GM23338 (cell line): ENCODE measurements at regions not wholly inside any gene's neighbourhood (a gene's known extent, or its start where the extent isn't known, plus 50 kb on each side); places are given as distances from the start of the nearest gene placed in this dataset.

Experiments
- ATAC-seq: fragments of 200-7000 bp; cut with Tn5 transposase; 3 replicates; pipeline ENCODE4 v1.9.1; 2020
- DNase-seq: peaks from one replicate; pipeline ENCODE4 v3.0.0-alpha.2; 2015; ENCODE audit warnings: low spot score
- H2AFZ ChIP-seq: fragments of 200-600 bp; sonication (generic); 2 replicates; pipeline ENCODE4 v1.8.0; 2016; ENCODE audit warnings: antibody characterized with exemption, mild to moderate bottlenecking, moderate library complexity
- H3F3A ChIP-seq: fragments of 200-600 bp; sonication (generic); replicated peaks from 2 replicates; pipeline ENCODE4 v1.8.0; 2017; ENCODE audit warnings: antibody characterized with exemption, mixed run types, low read depth
- H3K27ac ChIP-seq: fragments of 200-600 bp; sonication (generic); 2 replicates; pipeline ENCODE4 v1.6.1; 2016; ENCODE audit warnings: low read depth
- H3K27me3 ChIP-seq: fragments of 200-600 bp; sonication (generic); 2 replicates; pipeline ENCODE4 v1.8.0; 2016; ENCODE audit warnings: mild to moderate bottlenecking, mixed run types, moderate library complexity; ENCODE audit not compliant: insufficient read depth
- H3K36me3 ChIP-seq: fragments of 200-600 bp; sonication (generic); 2 replicates; pipeline ENCODE4 v1.8.0; 2016; ENCODE audit warnings: mild to moderate bottlenecking; ENCODE audit not compliant: insufficient read depth
- H3K4me1 ChIP-seq: fragments of 200-600 bp; sonication (generic); 2 replicates; pipeline ENCODE4 v1.8.0; 2016; ENCODE audit warnings: mild to moderate bottlenecking, moderate library complexity; ENCODE audit not compliant: insufficient read depth
- H3K4me2 ChIP-seq: fragments of 200-600 bp; sonication (generic); 2 replicates; pipeline ENCODE4 v1.7.1; 2017; ENCODE audit warnings: mixed run types
- H3K4me3 ChIP-seq: fragments of 200-600 bp; sonication (generic); 2 replicates; pipeline ENCODE4 v1.6.1; 2016; ENCODE audit warnings: mixed run types
- H3K79me2 ChIP-seq: fragments of 200-600 bp; sonication (generic); replicated peaks from 2 replicates; pipeline ENCODE4 v1.8.0; 2017; ENCODE audit warnings: mild to moderate bottlenecking; ENCODE audit not compliant: insufficient read depth
- H3K9me2 ChIP-seq: fragments of 200-600 bp; sonication (generic); 2 replicates; pipeline ENCODE4 v1.8.0; 2017; ENCODE audit not compliant: insufficient read depth
- H4K20me1 ChIP-seq: fragments of 200-600 bp; sonication (generic); replicated peaks from 2 replicates; pipeline ENCODE4 v1.8.0; 2017; ENCODE audit warnings: mild to moderate bottlenecking; ENCODE audit not compliant: insufficient read depth
- H3K27ac Mint-ChIP-seq: 2 replicates; pipeline ENCODE4 v1.8.0; 2020; ENCODE audit warnings: inconsistent platforms, mild to moderate bottlenecking, moderate library complexity, mixed read lengths
- H3K27me3 Mint-ChIP-seq: 3 replicates; pipeline ENCODE4 v1.8.0; 2022; ENCODE audit warnings: low read depth, mild to moderate bottlenecking, moderate library complexity, mixed read lengths, inconsistent platforms; ENCODE audit not compliant: insufficient read depth, poor library complexity
- H3K36me3 Mint-ChIP-seq: 3 replicates; pipeline ENCODE4 v1.8.0; 2021; ENCODE audit warnings: low read depth, mild to moderate bottlenecking, inconsistent platforms, moderate library complexity, mixed read lengths
- H3K4me1 Mint-ChIP-seq: 3 replicates; pipeline ENCODE4 v1.8.0; 2020; ENCODE audit warnings: mild to moderate bottlenecking, inconsistent platforms, mixed read lengths
- H3K4me3 Mint-ChIP-seq: 3 replicates; pipeline ENCODE4 v1.8.0; 2021; ENCODE audit warnings: moderate library complexity, mild to moderate bottlenecking, inconsistent platforms, mixed read lengths
- H3K9me3 Mint-ChIP-seq: 3 replicates; pipeline ENCODE4 v1.8.0; 2020; ENCODE audit warnings: moderate library complexity, mild to moderate bottlenecking, inconsistent platforms, mixed read lengths
- CREB1 ChIP-seq: fragments of 250-450 bp; sonication (Bioruptor Pico); IDR thresholded peaks from 2 replicates; pipeline ENCODE4 v1.5.0; 2020; ENCODE audit warnings: low read depth, mild to moderate bottlenecking, moderate library complexity
- EZH2 ChIP-seq: fragments of 200-600 bp; sonication (generic); IDR thresholded peaks from one replicate; pipeline ENCODE4 v1.8.0; 2017; ENCODE audit warnings: antibody characterized with exemption, mild to moderate bottlenecking, low read depth; ENCODE audit not compliant: unreplicated experiment
- EZH2phosphoT487 ChIP-seq: fragments of 200-600 bp; sonication (generic); IDR thresholded peaks from one replicate; pipeline ENCODE4 v1.8.1; 2018; ENCODE audit warnings: antibody characterized with exemption; ENCODE audit not compliant: unreplicated experiment
- JUNB ChIP-seq: IDR thresholded peaks from one replicate; pipeline ENCODE4 v1.6.1; 2016; ENCODE audit warnings: antibody characterized with exemption; ENCODE audit not compliant: unreplicated experiment
- NANOG ChIP-seq: IDR thresholded peaks from 2 replicates; pipeline ENCODE4 v1.6.1; 2016; ENCODE audit warnings: antibody characterized with exemption, borderline replicate concordance
- POLR2AphosphoS5 ChIP-seq: IDR thresholded peaks from 2 replicates; pipeline ENCODE4 v1.6.1; 2016; ENCODE audit warnings: antibody characterized with exemption, low read depth
- REST ChIP-seq: IDR thresholded peaks from one replicate; pipeline ENCODE4 v1.6.1; 2018; ENCODE audit warnings: antibody characterized with exemption; ENCODE audit not compliant: unreplicated experiment
- STAT1 ChIP-seq: IDR thresholded peaks from one replicate; pipeline ENCODE4 v1.6.1; 2016; ENCODE audit warnings: antibody characterized with exemption; ENCODE audit not compliant: unreplicated experiment
- ZNF114 ChIP-seq: fragments of 250-450 bp; sonication (Bioruptor Pico); IDR thresholded peaks from 2 replicates; pipeline ENCODE4 v1.5.0; 2020; ENCODE audit warnings: mild to moderate bottlenecking, moderate library complexity
- ZNF331 ChIP-seq: fragments of 250-450 bp; sonication (Bioruptor Pico); IDR thresholded peaks from 2 replicates; pipeline ENCODE4 v1.5.0; 2020; ENCODE audit warnings: low read depth, mild to moderate bottlenecking, moderate library complexity
- TF ChIP-seq, protein P1 (sequence below): fragments of 250-450 bp; sonication (Bioruptor Pico); IDR thresholded peaks from 2 replicates; pipeline ENCODE4 v1.5.0; 2020; ENCODE audit warnings: mild to moderate bottlenecking, moderate library complexity
- TF ChIP-seq, protein P2 (sequence below), 2 experiments: fragments of 200-600 bp in 1 of 2; sonication (generic) in 1 of 2; conservative IDR thresholded peaks; 2 replicates each; pipeline versions ENCODE4 v1.5.1 to v1.6.1; 2016 to 2017; ENCODE audit warnings: antibody characterized with exemption in 2 of 2, low read depth in 2 of 2, mild to moderate bottlenecking in 2 of 2, moderate library complexity in 1 of 2
- TF ChIP-seq, protein P3 (sequence below): IDR thresholded peaks from 2 replicates; pipeline ENCODE4 v1.6.1; 2016; ENCODE audit warnings: antibody characterized with exemption

- Histone ChIP-seq H3K79me2 (no peaks in the 10 kb centered on the region), H3K36me3 (no peaks in the 10 kb centered on the region), H3K9me2 (no peaks in the 10 kb centered on the region), H3K27ac (no peak overlapping the region), H3K4me3 (no peak overlapping the region), H2AFZ (no peak overlapping the region), H3K27me3 (no peaks in the 10 kb centered on the region), H3K4me1 (no peaks in the 10 kb centered on the region), H4K20me1 (no peaks in the 10 kb centered on the region), H3K4me2 (no peak overlapping the region), H3F3A (no peaks in the 10 kb centered on the region)
- peaks cover 4% of the 10 kb centered on the region; the same call in 1 of the 3 replicates for H3K9me3 Mint-ChIP-seq
- H3K36me3 Mint-ChIP-seq, result no peaks in the 10 kb centered on the region
- DNase-seq (no peak), ATAC-seq (no peak)
- H3K27ac Mint-ChIP-seq, result no peak overlapping the region
- no peaks in the 10 kb centered on the region for H3K27me3 Mint-ChIP-seq
- H3K4me1 Mint-ChIP-seq, result no peaks in the 10 kb centered on the region
- H3K4me3 Mint-ChIP-seq, result no peak overlapping the region
- TF ChIP-seq JUNB (no peak), POLR2AphosphoS5 (no peak), ZNF331 (CRISPR knock-in tag) (no peak), EZH2 (no peak), STAT1 (no peak), ZNF114 (CRISPR knock-in tag) (no peak), REST (no peak), EZH2phosphoT487 (no peak), CREB1 (CRISPR knock-in tag) (no peak), NANOG (no peak)
- TF ChIP-seq, protein P1, sequence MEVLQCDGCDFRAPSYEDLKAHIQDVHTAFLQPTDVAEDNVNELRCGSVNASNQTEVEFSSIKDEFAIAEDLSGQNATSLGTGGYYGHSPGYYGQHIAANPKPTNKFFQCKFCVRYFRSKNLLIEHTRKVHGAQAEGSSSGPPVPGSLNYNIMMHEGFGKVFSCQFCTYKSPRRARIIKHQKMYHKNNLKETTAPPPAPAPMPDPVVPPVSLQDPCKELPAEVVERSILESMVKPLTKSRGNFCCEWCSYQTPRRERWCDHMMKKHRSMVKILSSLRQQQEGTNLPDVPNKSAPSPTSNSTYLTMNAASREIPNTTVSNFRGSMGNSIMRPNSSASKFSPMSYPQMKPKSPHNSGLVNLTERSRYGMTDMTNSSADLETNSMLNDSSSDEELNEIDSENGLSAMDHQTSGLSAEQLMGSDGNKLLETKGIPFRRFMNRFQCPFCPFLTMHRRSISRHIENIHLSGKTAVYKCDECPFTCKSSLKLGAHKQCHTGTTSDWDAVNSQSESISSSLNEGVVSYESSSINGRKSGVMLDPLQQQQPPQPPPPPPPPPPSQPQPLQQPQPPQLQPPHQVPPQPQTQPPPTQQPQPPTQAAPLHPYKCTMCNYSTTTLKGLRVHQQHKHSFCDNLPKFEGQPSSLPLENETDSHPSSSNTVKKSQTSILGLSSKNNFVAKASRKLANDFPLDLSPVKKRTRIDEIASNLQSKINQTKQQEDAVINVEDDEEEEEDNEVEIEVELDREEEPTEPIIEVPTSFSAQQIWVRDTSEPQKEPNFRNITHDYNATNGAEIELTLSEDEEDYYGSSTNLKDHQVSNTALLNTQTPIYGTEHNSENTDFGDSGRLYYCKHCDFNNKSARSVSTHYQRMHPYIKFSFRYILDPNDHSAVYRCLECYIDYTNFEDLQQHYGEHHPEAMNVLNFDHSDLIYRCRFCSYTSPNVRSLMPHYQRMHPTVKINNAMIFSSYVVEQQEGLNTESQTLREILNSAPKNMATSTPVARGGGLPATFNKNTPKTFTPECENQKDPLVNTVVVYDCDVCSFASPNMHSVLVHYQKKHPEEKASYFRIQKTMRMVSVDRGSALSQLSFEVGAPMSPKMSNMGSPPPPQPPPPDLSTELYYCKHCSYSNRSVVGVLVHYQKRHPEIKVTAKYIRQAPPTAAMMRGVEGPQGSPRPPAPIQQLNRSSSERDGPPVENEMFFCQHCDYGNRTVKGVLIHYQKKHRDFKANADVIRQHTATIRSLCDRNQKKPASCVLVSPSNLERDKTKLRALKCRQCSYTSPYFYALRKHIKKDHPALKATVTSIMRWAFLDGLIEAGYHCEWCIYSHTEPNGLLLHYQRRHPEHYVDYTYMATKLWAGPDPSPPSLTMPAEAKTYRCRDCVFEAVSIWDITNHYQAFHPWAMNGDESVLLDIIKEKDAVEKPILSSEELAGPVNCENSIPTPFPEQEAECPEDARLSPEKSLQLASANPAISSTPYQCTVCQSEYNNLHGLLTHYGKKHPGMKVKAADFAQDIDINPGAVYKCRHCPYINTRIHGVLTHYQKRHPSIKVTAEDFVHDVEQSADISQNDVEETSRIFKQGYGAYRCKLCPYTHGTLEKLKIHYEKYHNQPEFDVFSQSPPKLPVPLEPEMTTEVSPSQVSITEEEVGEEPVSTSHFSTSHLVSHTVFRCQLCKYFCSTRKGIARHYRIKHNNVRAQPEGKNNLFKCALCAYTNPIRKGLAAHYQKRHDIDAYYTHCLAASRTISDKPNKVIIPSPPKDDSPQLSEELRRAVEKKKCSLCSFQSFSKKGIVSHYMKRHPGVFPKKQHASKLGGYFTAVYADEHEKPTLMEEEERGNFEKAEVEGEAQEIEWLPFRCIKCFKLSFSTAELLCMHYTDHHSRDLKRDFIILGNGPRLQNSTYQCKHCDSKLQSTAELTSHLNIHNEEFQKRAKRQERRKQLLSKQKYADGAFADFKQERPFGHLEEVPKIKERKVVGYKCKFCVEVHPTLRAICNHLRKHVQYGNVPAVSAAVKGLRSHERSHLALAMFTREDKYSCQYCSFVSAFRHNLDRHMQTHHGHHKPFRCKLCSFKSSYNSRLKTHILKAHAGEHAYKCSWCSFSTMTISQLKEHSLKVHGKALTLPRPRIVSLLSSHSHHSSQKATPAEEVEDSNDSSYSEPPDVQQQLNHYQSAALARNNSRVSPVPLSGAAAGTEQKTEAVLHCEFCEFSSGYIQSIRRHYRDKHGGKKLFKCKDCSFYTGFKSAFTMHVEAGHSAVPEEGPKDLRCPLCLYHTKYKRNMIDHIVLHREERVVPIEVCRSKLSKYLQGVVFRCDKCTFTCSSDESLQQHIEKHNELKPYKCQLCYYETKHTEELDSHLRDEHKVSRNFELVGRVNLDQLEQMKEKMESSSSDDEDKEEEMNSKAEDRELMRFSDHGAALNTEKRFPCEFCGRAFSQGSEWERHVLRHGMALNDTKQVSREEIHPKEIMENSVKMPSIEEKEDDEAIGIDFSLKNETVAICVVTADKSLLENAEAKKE, result no peak
- TF ChIP-seq, protein P2, sequence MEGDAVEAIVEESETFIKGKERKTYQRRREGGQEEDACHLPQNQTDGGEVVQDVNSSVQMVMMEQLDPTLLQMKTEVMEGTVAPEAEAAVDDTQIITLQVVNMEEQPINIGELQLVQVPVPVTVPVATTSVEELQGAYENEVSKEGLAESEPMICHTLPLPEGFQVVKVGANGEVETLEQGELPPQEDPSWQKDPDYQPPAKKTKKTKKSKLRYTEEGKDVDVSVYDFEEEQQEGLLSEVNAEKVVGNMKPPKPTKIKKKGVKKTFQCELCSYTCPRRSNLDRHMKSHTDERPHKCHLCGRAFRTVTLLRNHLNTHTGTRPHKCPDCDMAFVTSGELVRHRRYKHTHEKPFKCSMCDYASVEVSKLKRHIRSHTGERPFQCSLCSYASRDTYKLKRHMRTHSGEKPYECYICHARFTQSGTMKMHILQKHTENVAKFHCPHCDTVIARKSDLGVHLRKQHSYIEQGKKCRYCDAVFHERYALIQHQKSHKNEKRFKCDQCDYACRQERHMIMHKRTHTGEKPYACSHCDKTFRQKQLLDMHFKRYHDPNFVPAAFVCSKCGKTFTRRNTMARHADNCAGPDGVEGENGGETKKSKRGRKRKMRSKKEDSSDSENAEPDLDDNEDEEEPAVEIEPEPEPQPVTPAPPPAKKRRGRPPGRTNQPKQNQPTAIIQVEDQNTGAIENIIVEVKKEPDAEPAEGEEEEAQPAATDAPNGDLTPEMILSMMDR (conservative IDR thresholded peaks at IDR 0.05; ENCODE audit: low read depth in 2 of 2), result no peak
- TF ChIP-seq, protein P3, sequence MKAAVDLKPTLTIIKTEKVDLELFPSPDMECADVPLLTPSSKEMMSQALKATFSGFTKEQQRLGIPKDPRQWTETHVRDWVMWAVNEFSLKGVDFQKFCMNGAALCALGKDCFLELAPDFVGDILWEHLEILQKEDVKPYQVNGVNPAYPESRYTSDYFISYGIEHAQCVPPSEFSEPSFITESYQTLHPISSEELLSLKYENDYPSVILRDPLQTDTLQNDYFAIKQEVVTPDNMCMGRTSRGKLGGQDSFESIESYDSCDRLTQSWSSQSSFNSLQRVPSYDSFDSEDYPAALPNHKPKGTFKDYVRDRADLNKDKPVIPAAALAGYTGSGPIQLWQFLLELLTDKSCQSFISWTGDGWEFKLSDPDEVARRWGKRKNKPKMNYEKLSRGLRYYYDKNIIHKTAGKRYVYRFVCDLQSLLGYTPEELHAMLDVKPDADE, result no peak
Measured at GRCh38 chr12:19794116-19794515, 354.8 kb downstream of the AEBP2 start.
